PC-3 (cell line): ENCODE measurements at regions not wholly inside any gene's neighbourhood (a gene's known extent, or its start where the extent isn't known, plus 50 kb on each side); places are given as distances from the start of the nearest gene placed in this dataset.

Experiments
- CTCF ChIP-seq: fragments of 300-600 bp; sonication (generic); conservative IDR thresholded peaks from 2 replicates; pipeline ENCODE4 v1.5.1; 2017; ENCODE audit warnings: antibody characterized with exemption, low read depth, mild to moderate bottlenecking, low read length
- EZH2 ChIP-seq: fragments of 300-600 bp; sonication (generic); IDR thresholded peaks from one replicate; pipeline ENCODE4 v1.6.1; 2017; ENCODE audit warnings: antibody characterized with exemption, mild to moderate bottlenecking, low read length; ENCODE audit not compliant: unreplicated experiment
- EZH2phosphoT487 ChIP-seq: fragments of 300-600 bp; sonication (generic); IDR thresholded peaks from 2 replicates; pipeline ENCODE4 v1.6.1; 2018; ENCODE audit warnings: mild to moderate bottlenecking, antibody characterized with exemption, low read length, borderline replicate concordance

- TF ChIP-seq CTCF, result no peak
- TF ChIP-seq EZH2, result no peak
- TF ChIP-seq EZH2phosphoT487, result no peak
Measured at GRCh38 chr3:187813198-187813597, 67.9 kb upstream of the BCL6 start.
